ENCODE measurements at regions not wholly inside any gene's neighbourhood (a gene's known extent, or its start where the extent isn't known, plus 50 kb on each side); places are given as distances from the start of the nearest gene placed in this dataset.

DNA sequence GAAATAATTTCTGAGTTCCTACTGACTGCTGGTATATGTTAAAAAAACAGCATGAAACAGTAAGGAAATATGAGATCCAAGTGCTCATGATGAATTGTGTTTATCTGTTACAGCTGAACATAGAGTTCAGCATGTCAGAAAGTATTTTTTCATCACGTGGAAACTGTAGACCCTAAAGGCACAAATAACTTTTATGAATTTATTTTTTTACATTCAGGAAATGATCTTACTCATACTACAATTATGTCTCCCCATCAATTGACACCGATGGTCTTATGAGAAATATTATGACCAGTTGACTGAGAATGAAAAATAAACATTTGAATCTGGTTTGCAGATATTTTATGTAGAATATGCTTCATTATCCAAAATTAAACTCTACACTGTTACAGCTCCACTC, 283.1 kb upstream of the SPANXN4 start:
- TF ChIP-seq, protein P1, sequence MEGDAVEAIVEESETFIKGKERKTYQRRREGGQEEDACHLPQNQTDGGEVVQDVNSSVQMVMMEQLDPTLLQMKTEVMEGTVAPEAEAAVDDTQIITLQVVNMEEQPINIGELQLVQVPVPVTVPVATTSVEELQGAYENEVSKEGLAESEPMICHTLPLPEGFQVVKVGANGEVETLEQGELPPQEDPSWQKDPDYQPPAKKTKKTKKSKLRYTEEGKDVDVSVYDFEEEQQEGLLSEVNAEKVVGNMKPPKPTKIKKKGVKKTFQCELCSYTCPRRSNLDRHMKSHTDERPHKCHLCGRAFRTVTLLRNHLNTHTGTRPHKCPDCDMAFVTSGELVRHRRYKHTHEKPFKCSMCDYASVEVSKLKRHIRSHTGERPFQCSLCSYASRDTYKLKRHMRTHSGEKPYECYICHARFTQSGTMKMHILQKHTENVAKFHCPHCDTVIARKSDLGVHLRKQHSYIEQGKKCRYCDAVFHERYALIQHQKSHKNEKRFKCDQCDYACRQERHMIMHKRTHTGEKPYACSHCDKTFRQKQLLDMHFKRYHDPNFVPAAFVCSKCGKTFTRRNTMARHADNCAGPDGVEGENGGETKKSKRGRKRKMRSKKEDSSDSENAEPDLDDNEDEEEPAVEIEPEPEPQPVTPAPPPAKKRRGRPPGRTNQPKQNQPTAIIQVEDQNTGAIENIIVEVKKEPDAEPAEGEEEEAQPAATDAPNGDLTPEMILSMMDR (conservative IDR thresholded peaks at IDR 0.05 in 1 of 2, IDR thresholded peaks at IDR 0.05 in 1 of 2; ENCODE audit: low read depth in 1 of 2, low read length in 2 of 2): no peak
- no peak for TF ChIP-seq EZH2 (IDR thresholded peaks at IDR 0.05; ENCODE audit: low read length, missing control alignments)
